CD14-positive monocyte (primary cell): ENCODE measurements at regions not wholly inside any gene's neighbourhood (a gene's known extent, or its start where the extent isn't known, plus 50 kb on each side); places are given as distances from the start of the nearest gene placed in this dataset.

Experiments
- DNase-seq, 3 donors: peaks; one replicate each; pipeline ENCODE4 v3.0.0-alpha.2; 2011 to 2022
- H2AFZ ChIP-seq: 2 replicates; pipeline ENCODE4 v1.6.0; 2012; ENCODE audit warnings: mild to moderate bottlenecking, low read depth, low read length, inconsistent platforms; ENCODE audit not compliant: insufficient read depth, poor library complexity, severe bottlenecking
- H3K27ac ChIP-seq, 2 donors: 1 replicate in 1 of 2; 2 replicates in 1 of 2; pipeline ENCODE4 v1.5.1; 2012 to 2013; ENCODE audit warnings: low read length in 2 of 2, control low read depth in 1 of 2, inconsistent platforms in 1 of 2, low read depth in 1 of 2, mild to moderate bottlenecking in 1 of 2
- H3K27me3 ChIP-seq, 2 donors: one replicate each; pipeline versions ENCODE4 v1.6.0 to v1.6.1; 2011 to 2013; ENCODE audit warnings: low read length in 2 of 2; ENCODE audit not compliant: control insufficient read depth in 2 of 2, insufficient read depth in 2 of 2
- H3K36me3 ChIP-seq, 2 donors: replicated peaks in 1 of 2; 1 replicate in 1 of 2; 2 replicates in 1 of 2; pipeline versions ENCODE4 v1.5.1 to v1.6.1; 2012 to 2013; ENCODE audit warnings: low read length in 2 of 2, control low read depth in 1 of 2, inconsistent platforms in 1 of 2, mild to moderate bottlenecking in 1 of 2; ENCODE audit not compliant: insufficient read depth in 2 of 2, control insufficient read depth in 1 of 2
- H3K4me1 ChIP-seq, 2 donors: 1 replicate in 1 of 2; 2 replicates in 1 of 2; pipeline versions ENCODE4 v1.5.1 to v1.6.1; 2012 to 2013; ENCODE audit warnings: low read length in 2 of 2, control low read depth in 1 of 2, inconsistent platforms in 1 of 2, mild to moderate bottlenecking in 1 of 2, moderate library complexity in 1 of 2; ENCODE audit not compliant: insufficient read depth in 2 of 2, control insufficient read depth in 1 of 2
- H3K4me2 ChIP-seq: replicated peaks from 2 replicates; pipeline ENCODE3; 2012; ENCODE audit warnings: low read length, moderate library complexity, mild to moderate bottlenecking; ENCODE audit not compliant: poor library complexity, severe bottlenecking; ENCODE audit errors: extremely low read depth
- H3K4me3 ChIP-seq, 3 experiments: fragments of 200-600 bp in 1 of 3; sonication (generic) in 1 of 3; replicated peaks in 1 of 3; 1 replicate in 2 of 3; 2 replicates in 1 of 3; pipeline ENCODE4 v1.5.1; 2011 to 2013; ENCODE audit warnings: low read length in 3 of 3, mild to moderate bottlenecking in 3 of 3, control low read depth in 2 of 3, low read depth in 2 of 3, inconsistent platforms in 1 of 3, moderate library complexity in 1 of 3
- H3K79me2 ChIP-seq: 2 replicates; pipeline ENCODE4 v1.6.0; 2012; ENCODE audit warnings: mild to moderate bottlenecking, control low read depth, inconsistent platforms, low read length, moderate library complexity; ENCODE audit not compliant: insufficient read depth
- H3K9ac ChIP-seq: 2 replicates; pipeline ENCODE4 v1.6.0; 2017; ENCODE audit warnings: low read length, mild to moderate bottlenecking; ENCODE audit not compliant: insufficient read depth, poor library complexity, severe bottlenecking
- H3K9me3 ChIP-seq, 2 donors: replicated peaks in 1 of 2; 1 replicate in 1 of 2; 2 replicates in 1 of 2; pipeline versions ENCODE4 v1.5.1 to v1.6.1; 2012 to 2013; ENCODE audit warnings: low read length in 2 of 2, control low read depth in 1 of 2; ENCODE audit not compliant: control insufficient read depth in 1 of 2, insufficient read depth in 1 of 2
- H4K20me1 ChIP-seq: 2 replicates; pipeline ENCODE4 v1.6.0; 2012; ENCODE audit warnings: mild to moderate bottlenecking, low read length, control low read depth, moderate library complexity; ENCODE audit not compliant: insufficient read depth
- H3K27ac Mint-ChIP-seq, 7 donors: one replicate each; pipeline ENCODE4 v1.8.0; 2020; ENCODE audit warnings: mild to moderate bottlenecking in 7 of 7, mixed read lengths in 7 of 7, moderate library complexity in 6 of 7, inconsistent platforms in 2 of 7
- H3K27me3 Mint-ChIP-seq, 3 donors: one replicate each; pipeline ENCODE4 v1.8.0; 2021 to 2022; ENCODE audit warnings: low read depth in 3 of 3, mild to moderate bottlenecking in 3 of 3, mixed read lengths in 3 of 3, moderate library complexity in 3 of 3, inconsistent platforms in 1 of 3
- H3K36me3 Mint-ChIP-seq, 2 donors: one replicate each; pipeline ENCODE4 v1.8.0; 2020; ENCODE audit warnings: mixed read lengths in 2 of 2, inconsistent platforms in 1 of 2, mild to moderate bottlenecking in 1 of 2
- H3K4me1 Mint-ChIP-seq: one replicate; pipeline ENCODE4 v1.8.0; 2020; ENCODE audit warnings: mild to moderate bottlenecking, mixed read lengths
- H3K4me3 Mint-ChIP-seq, 2 donors: one replicate each; pipeline ENCODE4 v1.8.0; 2020; ENCODE audit warnings: mild to moderate bottlenecking in 2 of 2, mixed read lengths in 2 of 2, moderate library complexity in 1 of 2
- H3K9me3 Mint-ChIP-seq, 7 donors: one replicate each; pipeline ENCODE4 v1.8.0; 2020 to 2022; ENCODE audit warnings: mixed read lengths in 7 of 7, mild to moderate bottlenecking in 6 of 7, moderate library complexity in 6 of 7, inconsistent platforms in 2 of 7
- WGBS: methylation state at CpG from one replicate; pipeline ENCODE4 v1.1.5; 2013; ENCODE audit warnings: missing lambda C conversion rate; ENCODE audit not compliant: insufficient coverage; 5-methylcytosine and 5-hydroxymethylcytosine counted together
- intact Hi-C, 2 donors: fragments of 100-400 bp; cut with micrococcal nuclease; formaldehyde crosslinking; loops; one replicate each; pipeline versions ENCODE4 v1.15.0 to v1.15.1; 2023
- TF ChIP-seq, protein P1 (sequence below): fragments of 200-600 bp; IDR thresholded peaks from one replicate; pipeline ENCODE4 v1.8.0; 2022; ENCODE audit warnings: antibody characterized with exemption, mild to moderate bottlenecking

- Histone ChIP-seq H3K4me3 (no peak overlapping the region), H3K4me2 (no peak overlapping the region), H4K20me1 (no peaks in the 10 kb centered on the region), H3K27me3 (no peaks in the 10 kb centered on the region), H3K4me1 (no peaks in the 10 kb centered on the region), H3K36me3 (no peaks in the 10 kb centered on the region), H3K27ac (no peak overlapping the region), H3K79me2 (no peaks in the 10 kb centered on the region), H3K9ac (no peak overlapping the region), H3K9me3 (peaks cover 3 to 14% of the 10 kb centered on the region in 2 donors), H2AFZ (no peak overlapping the region)
- H3K27me3 Mint-ChIP-seq: peaks cover 0 to 2% (median 0%) of the 10 kb centered on the region in 3 donors
- no peaks in the 10 kb centered on the region for H3K36me3 Mint-ChIP-seq
- H3K4me3 Mint-ChIP-seq: no peak overlapping the region
- no peak for DNase-seq
- TF ChIP-seq, protein P1, sequence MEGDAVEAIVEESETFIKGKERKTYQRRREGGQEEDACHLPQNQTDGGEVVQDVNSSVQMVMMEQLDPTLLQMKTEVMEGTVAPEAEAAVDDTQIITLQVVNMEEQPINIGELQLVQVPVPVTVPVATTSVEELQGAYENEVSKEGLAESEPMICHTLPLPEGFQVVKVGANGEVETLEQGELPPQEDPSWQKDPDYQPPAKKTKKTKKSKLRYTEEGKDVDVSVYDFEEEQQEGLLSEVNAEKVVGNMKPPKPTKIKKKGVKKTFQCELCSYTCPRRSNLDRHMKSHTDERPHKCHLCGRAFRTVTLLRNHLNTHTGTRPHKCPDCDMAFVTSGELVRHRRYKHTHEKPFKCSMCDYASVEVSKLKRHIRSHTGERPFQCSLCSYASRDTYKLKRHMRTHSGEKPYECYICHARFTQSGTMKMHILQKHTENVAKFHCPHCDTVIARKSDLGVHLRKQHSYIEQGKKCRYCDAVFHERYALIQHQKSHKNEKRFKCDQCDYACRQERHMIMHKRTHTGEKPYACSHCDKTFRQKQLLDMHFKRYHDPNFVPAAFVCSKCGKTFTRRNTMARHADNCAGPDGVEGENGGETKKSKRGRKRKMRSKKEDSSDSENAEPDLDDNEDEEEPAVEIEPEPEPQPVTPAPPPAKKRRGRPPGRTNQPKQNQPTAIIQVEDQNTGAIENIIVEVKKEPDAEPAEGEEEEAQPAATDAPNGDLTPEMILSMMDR: no peak
- no peak overlapping the region for H3K27ac Mint-ChIP-seq
- H3K4me1 Mint-ChIP-seq: no peaks in the 10 kb centered on the region
- intact Hi-C loops: no loop called here
- peaks cover 6 to 20% (median 13%) of the 10 kb centered on the region in 7 donors for H3K9me3 Mint-ChIP-seq
- WGBS: 82% methylated on average over 2 of the region's 2 CpGs
Observed at GRCh38 chr14:43803076-43803689, 703.9 kb downstream of the FSCB start.

DNA sequence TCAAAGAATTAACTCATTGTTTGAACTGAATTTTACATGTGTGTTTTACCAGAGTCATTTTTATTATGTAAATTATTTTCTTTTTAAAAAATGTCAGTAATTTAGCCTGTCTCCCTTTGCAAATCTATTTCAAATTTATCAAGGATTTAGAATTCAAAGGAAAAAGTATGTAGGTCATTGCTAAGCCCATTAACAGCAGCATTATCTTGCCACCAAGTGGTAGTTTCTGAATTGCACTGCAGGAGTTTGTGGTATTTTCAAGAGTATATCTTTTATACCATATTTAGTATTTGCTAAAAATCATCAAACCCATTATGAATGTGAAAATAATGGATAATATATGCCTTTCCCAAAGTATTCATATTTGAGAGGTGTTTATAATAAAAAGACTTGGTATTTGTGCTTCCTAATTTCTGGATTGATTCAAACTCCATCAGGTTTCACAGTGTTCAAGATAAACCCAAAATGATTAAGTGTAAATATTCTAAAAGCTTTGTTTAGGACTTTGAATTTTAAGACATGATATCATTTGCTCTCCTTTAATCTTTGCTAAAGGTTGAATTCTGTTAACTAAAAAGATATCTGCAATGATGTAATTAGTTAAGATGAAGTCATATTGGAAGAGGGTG is 711.4 kb downstream of the FSCB start:
- no peaks in the 10 kb centered on the region for H3K9me3 ChIP-seq
- no peaks in the 10 kb centered on the region for H3K27me3 Mint-ChIP-seq
- no peaks in the 10 kb centered on the region for H3K36me3 Mint-ChIP-seq
- no peak for DNase-seq
- H2AFZ ChIP-seq: no peak overlapping the region
- intact Hi-C loops: no loop called here
- no peak overlapping the region for H3K27ac Mint-ChIP-seq
- H3K36me3 ChIP-seq: no peaks in the 10 kb centered on the region
- H3K27me3 ChIP-seq: no peaks in the 10 kb centered on the region
- H3K9me3 Mint-ChIP-seq: peaks cover 0 to 1% (median 0%) of the 10 kb centered on the region in 7 donors
- no peaks in the 10 kb centered on the region for H3K4me1 ChIP-seq
- TF ChIP-seq, protein P1: no peak
- no peaks in the 10 kb centered on the region for H3K4me1 Mint-ChIP-seq
- H3K4me2 ChIP-seq: no peak overlapping the region
- H4K20me1 ChIP-seq: no peaks in the 10 kb centered on the region
- no peak overlapping the region for H3K4me3 ChIP-seq
- no peak overlapping the region for H3K27ac ChIP-seq
- no peak overlapping the region for H3K9ac ChIP-seq
- H3K4me3 Mint-ChIP-seq: no peak overlapping the region
- no peaks in the 10 kb centered on the region for H3K79me2 ChIP-seq
